SH-SY5Y (cell line): ENCODE measurements at regions not wholly inside any gene's neighbourhood (a gene's known extent, or its start where the extent isn't known, plus 50 kb on each side); places are given as distances from the start of the nearest gene placed in this dataset.
A peak's percentile ranks its signal among the peaks of the same experiment; 100 is the strongest.

Experiments used
- GATA2 ChIP-seq: IDR thresholded peaks from 2 replicates; pipeline ENCODE4 v1.6.1; 2011; ENCODE audit warnings: mild to moderate bottlenecking, low read depth, low read length
- GATA3 ChIP-seq: IDR thresholded peaks from 2 replicates; pipeline ENCODE4 v1.6.1; 2011; ENCODE audit warnings: low read depth, mild to moderate bottlenecking, low read length, moderate library complexity

DNA sequence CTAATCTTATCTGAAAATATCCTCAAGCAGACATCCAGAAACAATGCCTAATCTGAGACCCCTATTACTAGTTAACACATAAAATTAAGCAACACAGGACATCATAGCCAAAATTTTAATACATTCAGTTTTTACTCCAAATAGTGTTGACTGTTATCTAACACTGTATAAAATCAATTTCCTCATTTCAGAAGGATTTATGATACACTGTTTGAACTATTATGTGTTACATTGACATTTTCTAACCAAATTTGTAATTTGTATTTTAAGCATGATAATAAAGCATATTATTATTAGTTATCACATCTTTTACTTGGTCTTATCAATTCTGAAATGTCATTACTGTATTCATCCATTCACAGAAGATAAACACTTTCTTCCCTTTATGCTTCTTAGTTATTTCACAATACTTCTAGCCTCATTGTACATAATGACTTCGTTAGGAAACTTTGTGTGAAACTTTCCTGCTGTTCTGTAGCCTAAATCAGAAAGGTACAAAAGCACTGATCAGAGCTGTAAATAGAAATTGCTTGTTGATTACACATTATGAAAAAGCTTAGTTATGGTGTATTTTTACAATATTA, 1248.9 kb downstream of the JRKL start:
- no peak for TF ChIP-seq GATA2
- TF ChIP-seq GATA3: no peak

DNA sequence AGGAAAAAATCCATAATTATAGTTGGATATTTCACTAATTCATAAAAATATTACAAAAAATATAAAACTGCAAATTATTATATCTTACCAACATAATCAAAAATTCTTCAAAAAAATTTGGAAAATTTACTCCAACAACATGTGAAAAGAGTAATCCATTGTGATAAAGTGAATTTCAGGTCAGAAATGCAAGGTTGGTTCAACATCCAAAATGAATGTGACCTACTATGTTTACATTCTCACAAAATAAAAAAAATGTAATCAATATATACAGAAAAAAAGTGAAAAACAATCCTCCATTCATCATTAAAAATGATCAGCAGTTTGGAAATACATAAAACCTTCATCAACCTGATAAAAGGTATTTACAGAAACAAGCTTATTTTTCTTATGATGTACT, 1252.2 kb downstream of the JRKL start:
- TF ChIP-seq GATA2: no peak
- no peak for TF ChIP-seq GATA3

DNA sequence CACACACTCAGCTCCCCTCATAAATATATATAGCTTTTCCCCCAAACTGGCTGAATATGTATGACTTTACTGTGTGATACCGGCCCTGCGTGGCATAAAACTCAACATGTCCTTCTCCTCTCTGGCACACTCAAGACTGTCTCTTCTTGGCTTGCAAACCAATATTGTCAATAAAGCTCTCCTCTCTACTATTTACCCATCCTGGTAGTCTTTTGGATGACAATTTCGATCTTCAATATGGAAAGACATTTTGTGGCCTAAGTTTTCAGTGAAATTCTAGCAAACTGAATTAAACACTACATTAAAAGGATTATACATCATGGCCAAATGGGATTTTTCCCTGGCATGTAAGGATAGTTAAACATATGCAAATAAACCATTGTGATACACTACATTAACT, 1255.9 kb downstream of the JRKL start:
- TF ChIP-seq GATA3 (no peak), GATA2 (no peak)

DNA sequence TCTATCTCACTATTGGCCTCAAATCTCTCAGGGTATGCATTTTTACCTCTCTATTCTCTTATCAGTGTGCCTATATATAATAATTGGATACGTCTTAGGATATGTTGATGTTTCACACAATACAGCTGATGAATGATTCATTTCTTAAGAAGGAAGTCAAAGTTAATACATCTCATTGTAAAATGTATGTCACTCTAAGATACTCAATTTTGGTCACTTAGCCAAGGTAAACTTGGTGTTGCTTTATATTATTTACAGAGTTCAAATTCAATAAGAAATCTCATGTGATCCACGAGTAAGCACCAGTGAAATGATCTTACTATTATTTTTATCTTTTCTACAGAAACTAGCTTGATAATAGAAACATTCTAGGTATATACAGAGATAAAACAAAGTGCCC, 1266.5 kb downstream of the JRKL start:
- TF ChIP-seq GATA2 (no peak), GATA3 (no peak)

DNA sequence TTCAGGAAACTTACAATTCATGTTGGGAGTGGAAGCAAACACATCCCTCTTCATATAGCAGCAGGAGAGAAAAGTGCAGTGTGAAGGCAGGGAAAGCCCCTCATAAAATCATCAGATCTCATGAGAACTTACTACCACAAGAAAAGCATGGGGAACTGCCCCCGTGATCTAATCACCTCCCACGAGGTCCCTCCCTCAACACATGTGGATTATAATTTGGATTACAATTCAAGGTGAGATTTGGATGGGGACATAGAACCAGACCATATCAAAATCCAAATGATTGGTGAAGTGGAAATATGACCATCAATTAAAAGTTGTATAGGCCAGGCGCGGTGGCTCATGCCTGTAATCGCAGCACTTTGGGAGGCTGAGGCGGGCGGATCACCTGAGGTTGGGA, 1268.0 kb downstream of the JRKL start:
- TF ChIP-seq GATA2 (no peak), GATA3 (no peak)

DNA sequence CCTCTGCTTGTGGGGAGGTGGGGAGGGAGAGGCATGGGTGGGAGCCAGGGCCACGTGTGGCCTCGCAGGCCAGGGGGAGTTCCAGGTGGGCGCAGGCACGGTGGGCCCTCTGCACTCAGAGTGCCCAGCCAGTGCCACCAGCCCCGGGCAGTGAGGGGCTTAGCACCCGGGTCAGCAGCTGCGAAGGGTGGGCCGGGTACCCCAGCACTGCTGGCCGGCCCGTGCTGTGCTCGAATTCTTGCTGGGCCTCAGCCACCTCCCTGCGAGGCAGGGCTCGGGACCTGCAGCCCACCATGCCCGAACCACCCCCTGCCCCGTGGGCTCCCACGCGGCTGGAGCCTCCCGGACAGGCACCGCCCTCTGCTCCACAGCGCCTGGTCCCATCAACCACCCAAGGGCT, 1277.2 kb downstream of the JRKL start:
- no peak for TF ChIP-seq GATA3

DNA sequence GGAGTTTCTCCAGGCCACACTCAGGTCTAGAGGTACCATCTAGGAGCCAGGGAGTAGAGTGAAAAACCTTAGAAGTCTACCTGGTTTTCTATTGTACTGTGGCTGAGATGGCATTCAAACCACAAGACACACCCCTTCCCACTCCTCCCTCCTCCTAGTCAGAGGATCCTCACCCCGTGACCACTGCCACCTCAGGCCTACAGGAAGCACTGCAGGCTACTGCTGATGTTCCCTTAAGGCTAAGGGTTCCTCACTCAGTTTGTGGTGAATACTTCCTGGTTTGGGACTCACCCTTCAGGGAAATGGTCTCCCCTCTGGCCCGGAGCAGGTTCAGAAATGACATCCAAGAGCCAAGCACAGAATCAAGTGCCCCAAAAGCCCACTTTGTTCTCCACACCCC, 1293.9 kb downstream of the JRKL start:
- TF ChIP-seq GATA3: no peak
- TF ChIP-seq GATA2: no peak

DNA sequence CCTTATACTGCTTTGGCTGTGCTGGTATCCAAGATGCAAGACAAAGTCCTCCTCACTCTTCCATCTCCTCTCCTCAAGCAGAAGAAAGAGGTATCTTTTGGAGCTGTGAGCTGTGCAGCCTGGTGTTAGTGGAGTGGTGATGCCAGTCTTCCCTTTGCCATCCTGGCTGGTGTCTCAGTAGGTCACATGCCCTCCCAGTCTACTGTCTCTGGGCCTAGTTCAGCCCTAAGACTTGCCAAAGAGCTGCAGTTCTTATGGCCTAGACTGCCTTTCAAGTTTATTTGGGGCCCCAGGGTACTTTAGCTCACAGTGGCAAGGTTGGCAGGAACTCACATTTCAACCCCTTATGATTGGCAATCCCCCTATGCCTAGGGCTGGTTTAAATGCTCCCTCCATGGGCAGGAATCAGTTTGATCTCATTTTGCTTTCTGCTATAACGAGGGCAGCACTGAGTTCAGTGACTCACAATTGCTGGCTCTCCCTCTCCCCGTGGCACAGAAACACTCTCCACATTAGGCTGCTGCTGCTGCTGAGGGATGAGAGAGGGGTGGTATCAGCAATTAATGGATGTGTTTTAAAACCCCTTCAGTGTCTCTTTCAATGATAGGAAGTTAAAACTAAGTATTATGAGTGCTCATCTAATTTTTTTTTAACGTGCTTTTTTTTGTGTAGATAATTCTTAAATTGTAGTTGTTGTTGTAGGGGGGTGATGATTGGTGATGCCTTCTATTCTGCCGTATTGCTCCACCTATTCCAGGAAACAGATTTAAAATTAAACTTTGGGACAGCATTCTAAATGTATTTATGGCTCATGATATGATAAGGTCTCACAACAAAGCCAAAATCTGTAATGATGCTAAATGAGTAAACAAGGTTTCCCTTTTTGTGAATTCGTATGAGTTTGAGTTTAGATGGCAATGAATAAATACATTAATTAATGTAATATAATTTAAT, 1295.0 kb downstream of the JRKL start:
- no peak for TF ChIP-seq GATA2
- no peak for TF ChIP-seq GATA3

DNA sequence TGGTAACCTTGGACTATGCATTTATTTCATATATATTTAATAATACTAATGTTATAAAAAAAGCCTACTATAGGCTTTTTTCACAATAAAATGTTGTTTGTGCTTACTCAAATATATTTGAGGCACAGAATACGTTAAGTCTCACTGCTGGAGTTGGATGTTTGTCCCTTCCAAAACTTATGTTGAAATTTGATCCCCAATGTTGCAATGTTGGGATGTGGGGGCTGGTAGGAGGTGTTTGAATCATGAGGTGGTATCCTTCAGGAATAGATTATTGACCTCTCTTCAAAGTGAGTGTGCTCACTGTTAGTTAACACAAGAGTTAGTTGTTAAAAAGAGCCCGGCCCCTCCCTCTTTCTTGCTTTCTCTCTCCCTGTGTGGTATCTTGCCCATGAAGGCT, 1295.9 kb downstream of the JRKL start:
- TF ChIP-seq GATA3: no peak
- TF ChIP-seq GATA2: no peak

DNA sequence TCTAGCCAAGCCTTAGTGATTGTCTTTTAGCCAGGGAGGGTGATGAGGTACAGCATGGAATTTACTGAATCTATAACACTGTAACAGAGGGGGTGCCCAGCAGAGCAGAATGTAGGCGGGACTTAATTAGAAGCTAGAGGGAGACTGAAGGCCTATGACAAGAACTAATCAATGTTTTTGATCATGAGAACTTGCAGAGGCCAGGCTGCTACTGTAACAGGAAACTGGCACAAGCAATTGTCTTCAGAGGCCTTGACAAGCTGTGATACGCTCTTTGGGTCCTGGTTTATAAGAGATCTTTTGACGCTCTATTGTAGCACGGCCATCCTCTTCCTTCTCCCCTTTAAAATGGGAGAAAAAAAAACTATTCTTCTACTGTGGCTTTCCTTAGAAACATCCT, 1297.3 kb downstream of the JRKL start:
- peak; percentile 39; the same call in 1 of the 2 replicates for TF ChIP-seq GATA2
- no peak for TF ChIP-seq GATA3

DNA sequence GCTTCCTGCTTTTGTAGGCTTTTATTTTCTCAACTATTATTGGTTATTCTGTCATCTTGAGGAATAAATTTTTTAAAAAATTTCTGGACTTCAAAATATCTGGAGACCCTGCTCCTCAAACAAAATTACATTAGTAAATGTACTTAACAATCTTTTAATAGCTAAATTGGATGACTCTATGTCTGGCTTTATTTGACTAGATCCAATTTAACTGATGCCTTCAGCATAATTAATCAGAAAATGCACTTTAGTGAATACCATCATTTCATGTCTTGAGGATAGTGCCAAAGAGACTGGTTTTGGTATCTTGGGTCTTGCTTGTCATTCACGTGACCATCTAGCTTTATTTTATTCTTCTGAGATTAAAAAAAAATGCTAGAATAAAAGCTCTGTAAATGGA, 1301.2 kb downstream of the JRKL start:
- no peak for TF ChIP-seq GATA3
- TF ChIP-seq GATA2: no peak

DNA sequence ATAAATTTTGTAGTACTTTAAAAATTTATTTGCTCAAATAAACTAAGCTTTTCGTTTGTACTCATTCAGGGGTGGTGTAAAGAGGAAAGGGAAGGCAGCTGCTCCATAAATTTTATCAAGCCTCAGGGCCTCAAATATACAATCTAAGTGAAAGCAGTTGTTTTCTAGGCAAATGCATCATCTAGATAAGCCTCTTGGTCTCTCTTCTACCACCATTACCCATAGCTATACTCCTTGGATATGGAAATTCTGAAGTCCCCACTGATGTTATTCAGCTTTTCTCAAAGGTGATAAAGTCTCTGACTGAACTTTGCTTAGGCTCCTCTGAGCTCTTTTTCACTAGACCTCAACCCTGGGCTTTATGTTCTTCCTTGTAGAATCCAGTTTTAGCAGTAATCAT, 1313.1 kb downstream of the JRKL start:
- TF ChIP-seq GATA2 (no peak), GATA3 (no peak)

DNA sequence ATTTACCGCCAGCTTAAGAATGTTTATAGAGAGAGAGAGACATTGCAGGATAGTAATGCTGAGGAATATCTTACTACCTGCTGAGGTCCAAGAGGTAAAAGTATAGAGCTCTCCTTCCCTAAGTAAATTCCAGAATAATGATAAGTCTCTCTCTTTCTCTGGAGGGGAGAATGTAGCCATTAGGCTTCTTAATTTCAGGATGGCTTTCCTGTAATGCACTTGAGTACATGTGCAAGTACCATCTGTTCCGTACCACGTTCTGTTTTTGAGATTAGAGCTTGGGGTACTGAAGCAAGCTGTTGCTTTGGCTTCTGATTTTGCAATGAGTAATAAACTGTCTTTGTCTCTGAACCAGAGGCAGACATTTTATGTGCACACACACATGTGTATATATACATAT, 1314.0 kb downstream of the JRKL start:
- TF ChIP-seq GATA3 (no peak), GATA2 (no peak)

DNA sequence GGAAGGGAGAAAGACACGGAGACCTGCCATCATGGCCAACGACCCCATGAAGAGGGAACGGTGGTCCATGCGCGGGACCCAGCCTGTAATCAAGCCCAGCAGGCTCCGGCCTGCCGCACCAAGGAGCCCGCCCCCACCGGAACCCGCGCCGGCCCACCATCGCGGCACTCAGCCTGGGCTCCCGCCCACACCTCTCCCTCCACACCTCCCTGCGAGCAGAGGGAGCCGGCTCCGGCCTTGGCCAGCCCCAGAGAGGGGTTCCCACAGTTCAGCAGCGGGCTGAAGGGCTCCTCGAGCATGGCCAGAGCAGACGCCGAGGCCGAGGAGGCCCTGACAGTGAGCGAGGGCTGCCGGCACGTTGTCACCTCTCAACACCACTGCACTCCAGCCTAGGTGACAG, 1302.8 kb upstream of the CNTN5 start:
- TF ChIP-seq GATA2: no peak
- no peak for TF ChIP-seq GATA3

DNA sequence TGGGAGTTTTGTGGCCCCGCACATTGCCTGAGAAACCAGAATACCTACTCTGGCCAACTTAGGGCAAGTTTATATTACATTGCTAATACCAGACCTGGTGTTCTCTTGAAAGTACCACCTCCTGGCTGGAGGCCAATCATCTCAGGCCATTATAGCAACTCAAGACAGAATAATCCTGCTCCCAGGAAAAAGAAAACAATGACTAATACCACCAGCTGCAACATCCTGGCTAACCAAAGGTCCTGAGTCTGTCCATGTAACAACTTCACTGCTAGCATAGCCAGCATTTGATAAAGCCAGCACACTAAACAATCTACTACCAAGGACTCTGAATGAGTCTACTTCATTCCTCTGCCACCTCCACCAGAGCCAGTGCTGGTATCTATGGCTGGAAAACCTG, 1298.7 kb upstream of the CNTN5 start:
- TF ChIP-seq GATA2: no peak
- TF ChIP-seq GATA3: no peak
